ENCODE measurements at regions not wholly inside any gene's neighbourhood (a gene's known extent, or its start where the extent isn't known, plus 50 kb on each side); places are given as distances from the start of the nearest gene placed in this dataset.
"Not testable (repeated sequence)": the region's sequence is repeated elsewhere in the genome, so short reads cannot be mapped to it uniquely, and the experiment has no call there.

- no peaks in the 10 kb centered on the region for H3K36me3 ChIP-seq
- no peaks in the 10 kb centered on the region for H3K4me1 ChIP-seq
- H3K27ac ChIP-seq: no peak overlapping the region
- H3K4me3 ChIP-seq: no peak overlapping the region
- H3K27me3 ChIP-seq: no peaks in the 10 kb centered on the region
- DNase-seq (ENCODE audit: low spot score in 2 of 2): no peak
- no peaks in the 10 kb centered on the region for H3K9me3 ChIP-seq
- intact Hi-C loops (cut with DNase I): no loop called here
- TF ChIP-seq, protein P1, sequence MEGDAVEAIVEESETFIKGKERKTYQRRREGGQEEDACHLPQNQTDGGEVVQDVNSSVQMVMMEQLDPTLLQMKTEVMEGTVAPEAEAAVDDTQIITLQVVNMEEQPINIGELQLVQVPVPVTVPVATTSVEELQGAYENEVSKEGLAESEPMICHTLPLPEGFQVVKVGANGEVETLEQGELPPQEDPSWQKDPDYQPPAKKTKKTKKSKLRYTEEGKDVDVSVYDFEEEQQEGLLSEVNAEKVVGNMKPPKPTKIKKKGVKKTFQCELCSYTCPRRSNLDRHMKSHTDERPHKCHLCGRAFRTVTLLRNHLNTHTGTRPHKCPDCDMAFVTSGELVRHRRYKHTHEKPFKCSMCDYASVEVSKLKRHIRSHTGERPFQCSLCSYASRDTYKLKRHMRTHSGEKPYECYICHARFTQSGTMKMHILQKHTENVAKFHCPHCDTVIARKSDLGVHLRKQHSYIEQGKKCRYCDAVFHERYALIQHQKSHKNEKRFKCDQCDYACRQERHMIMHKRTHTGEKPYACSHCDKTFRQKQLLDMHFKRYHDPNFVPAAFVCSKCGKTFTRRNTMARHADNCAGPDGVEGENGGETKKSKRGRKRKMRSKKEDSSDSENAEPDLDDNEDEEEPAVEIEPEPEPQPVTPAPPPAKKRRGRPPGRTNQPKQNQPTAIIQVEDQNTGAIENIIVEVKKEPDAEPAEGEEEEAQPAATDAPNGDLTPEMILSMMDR (IDR thresholded peaks at IDR 0.05): no peak
Measured at GRCh38 chr6:150499882-150500312, 99.8 kb upstream of the PLEKHG1 start.

DNA sequence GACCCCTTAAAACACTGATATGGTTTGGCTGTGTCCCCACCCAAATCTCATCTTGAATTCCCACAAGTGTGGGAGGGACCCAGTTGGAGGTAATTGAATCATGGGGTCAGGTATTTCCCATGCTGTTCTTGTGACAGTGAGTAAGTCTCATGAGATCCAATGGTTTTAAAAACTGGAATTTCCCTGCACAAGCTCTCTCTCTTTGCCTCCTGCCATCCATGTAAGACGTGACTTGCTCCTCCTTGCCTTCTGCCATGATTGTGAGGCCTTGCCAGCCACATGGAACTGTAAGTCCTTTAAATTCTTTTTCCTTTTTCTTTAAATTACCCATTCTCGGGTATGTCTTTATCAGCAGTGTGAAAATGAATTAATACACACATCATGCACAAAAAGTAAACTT is 99.1 kb upstream of the PLEKHG1 start:
- H3K27me3 ChIP-seq; H3K4me3 ChIP-seq; DNase-seq (ENCODE audit: low spot score in 2 of 2); H3K36me3 ChIP-seq; intact Hi-C loops (cut with DNase I); H3K4me1 ChIP-seq; H3K27ac ChIP-seq; H3K9me3 ChIP-seq: not testable (repeated sequence)

GRCh38 chr6:150503041-150503440 is 96.6 kb upstream of the PLEKHG1 start:
- no peaks in the 10 kb centered on the region for H3K36me3 ChIP-seq
- no peak overlapping the region for H3K4me3 ChIP-seq
- intact Hi-C loops (cut with DNase I): no loop called here
- no peak for DNase-seq (ENCODE audit: low spot score in 2 of 2)
- H3K9me3 ChIP-seq: no peaks in the 10 kb centered on the region
- TF ChIP-seq, protein P1 (IDR thresholded peaks at IDR 0.05): no peak
- no peaks in the 10 kb centered on the region for H3K4me1 ChIP-seq
- H3K27ac ChIP-seq: no peak overlapping the region
- no peaks in the 10 kb centered on the region for H3K27me3 ChIP-seq

- H3K4me3 ChIP-seq: no peak overlapping the region
- H3K9me3 ChIP-seq: no peaks in the 10 kb centered on the region
- TF ChIP-seq, protein P1 (IDR thresholded peaks at IDR 0.05): no peak
- no peaks in the 10 kb centered on the region for H3K4me1 ChIP-seq
- no peak for DNase-seq (ENCODE audit: low spot score in 2 of 2)
- intact Hi-C loops (cut with DNase I): no loop called here
- H3K27ac ChIP-seq: no peak overlapping the region
- H3K27me3 ChIP-seq: no peaks in the 10 kb centered on the region
- no peaks in the 10 kb centered on the region for H3K36me3 ChIP-seq
Measured at GRCh38 chr6:150503586-150504339, 95.9 kb upstream of the PLEKHG1 start.

- H3K36me3 ChIP-seq; H3K4me3 ChIP-seq; H3K4me1 ChIP-seq; H3K9me3 ChIP-seq; intact Hi-C loops (cut with DNase I); H3K27me3 ChIP-seq; H3K27ac ChIP-seq; DNase-seq (ENCODE audit: low spot score in 2 of 2): not testable (repeated sequence)
Measured at GRCh38 chr6:150507361-150507760, 92.3 kb upstream of the PLEKHG1 start.

DNA sequence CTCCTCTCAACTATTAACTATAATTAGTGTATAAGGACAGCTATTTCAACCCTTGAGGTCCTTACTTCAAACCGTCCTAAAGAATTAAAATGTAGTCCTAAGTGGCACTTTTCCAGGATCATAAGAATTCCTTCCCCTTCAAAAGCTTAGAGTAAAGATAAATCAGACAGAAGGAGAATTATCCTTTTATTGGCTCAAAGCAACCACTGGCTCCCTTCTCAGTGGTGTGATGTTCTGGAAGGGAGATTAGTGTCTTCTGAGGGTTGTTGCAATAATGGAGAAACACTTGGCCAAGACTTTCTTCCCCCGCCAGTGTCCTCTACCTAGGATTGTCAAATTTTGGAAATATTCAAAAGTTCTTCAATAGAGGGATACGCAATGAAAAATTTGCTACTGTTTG is 89.1 kb upstream of the PLEKHG1 start:
- DNase-seq (ENCODE audit: low spot score in 2 of 2): no peak
- Histone ChIP-seq H3K27ac (no peak overlapping the region), H3K4me3 (no peak overlapping the region), H3K4me1 (no peaks in the 10 kb centered on the region), H3K9me3 (no peaks in the 10 kb centered on the region), H3K36me3 (no peaks in the 10 kb centered on the region), H3K27me3 (no peaks in the 10 kb centered on the region)
- intact Hi-C loops (cut with DNase I): no loop called here
- TF ChIP-seq, protein P1 (IDR thresholded peaks at IDR 0.05): no peak

DNA sequence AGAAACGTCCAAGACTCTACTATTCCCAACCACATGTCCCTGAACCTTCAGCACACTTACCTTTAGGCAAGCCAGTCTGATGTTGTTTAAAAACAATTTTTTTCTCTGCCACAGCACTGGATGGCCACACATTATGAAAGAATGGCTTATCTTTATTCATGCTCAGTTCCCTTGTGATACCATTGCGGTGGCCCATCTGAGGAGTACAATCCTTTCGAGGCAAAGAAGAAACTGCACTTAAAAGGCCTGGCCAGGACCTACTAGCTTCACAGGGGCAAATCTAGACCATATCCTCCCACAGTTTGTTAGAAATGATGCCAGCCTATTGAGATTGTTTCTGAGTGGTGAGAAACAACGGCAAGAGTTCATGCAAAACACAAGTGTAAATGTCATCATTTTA is 88.4 kb upstream of the PLEKHG1 start:
- Histone ChIP-seq H3K4me3 (no peak overlapping the region), H3K4me1 (no peaks in the 10 kb centered on the region), H3K36me3 (no peaks in the 10 kb centered on the region), H3K9me3 (no peaks in the 10 kb centered on the region), H3K27ac (no peak overlapping the region), H3K27me3 (no peaks in the 10 kb centered on the region)
- DNase-seq (ENCODE audit: low spot score in 2 of 2): no peak
- TF ChIP-seq, protein P1 (IDR thresholded peaks at IDR 0.05): no peak
- intact Hi-C loops (cut with DNase I): no loop called here
